Lower leg skin (tissue), 4 donors: ENCODE measurements at regions not wholly inside any gene's neighbourhood (a gene's known extent, or its start where the extent isn't known, plus 50 kb on each side); places are given as distances from the start of the nearest gene placed in this dataset.

Experiments
- DNase-seq, 2 donors: peaks; one replicate each; pipeline ENCODE4 v3.0.0-alpha.2; 2019; ENCODE audit warnings: low spot score in 2 of 2
- H3K4me3 ChIP-seq: fragments of 200-600 bp; sonication (generic); 2 replicates; pipeline ENCODE4 v1.5.1; 2017; ENCODE audit warnings: mild to moderate bottlenecking, low read depth; ENCODE audit not compliant: poor library complexity, severe bottlenecking
- CTCF ChIP-seq, 3 donors: fragments of 450-650 bp; IDR thresholded peaks; one replicate each; pipeline ENCODE4 v1.5.1; 2016; ENCODE audit warnings: antibody characterized with exemption in 3 of 3, mild to moderate bottlenecking in 3 of 3, moderate library complexity in 2 of 3
- POLR2A ChIP-seq, 2 donors: fragments of 450-650 bp; IDR thresholded peaks; one replicate each; pipeline ENCODE4 v1.6.1; 2016 to 2017; ENCODE audit warnings: antibody characterized with exemption in 2 of 2, mild to moderate bottlenecking in 1 of 2, moderate library complexity in 1 of 2
- WGBS, 2 donors: methylation state at CpG; one replicate each; pipeline ENCODE4 v1.1.5; 2018; 5-methylcytosine and 5-hydroxymethylcytosine counted together
- intact Hi-C: fragments of 100-400 bp; cut with DNase I; formaldehyde crosslinking; loops from one replicate; pipeline ENCODE4 v1.15.0; 2023; ENCODE audit warnings: low total_unique reads

GRCh38 chr7:138254444-138254843 is 178.2 kb downstream of the AKR1D1 start:
- 89 to 93% methylated on average over 5 of the region's 5 CpGs for WGBS, 2 donors
- intact Hi-C loops, result no loop called here
- no peak overlapping the region for H3K4me3 ChIP-seq
- TF ChIP-seq POLR2A (IDR thresholded peaks at IDR 0.05) (no peak), CTCF (IDR thresholded peaks at IDR 0.05) (no peak)
- no peak for DNase-seq

- 27 to 43% methylated on average over 10 of the region's 10 CpGs for WGBS, 2 donors
- TF ChIP-seq POLR2A (IDR thresholded peaks at IDR 0.05) (no peak), CTCF (IDR thresholded peaks at IDR 0.05) (no peak)
- no peak overlapping the region for H3K4me3 ChIP-seq
- intact Hi-C loops, result no loop called here
- no peak for DNase-seq
These were observed 181.4 kb downstream of the AKR1D1 start for GRCh38 chr7:138257459-138258196.

GRCh38 chr7:138258197-138258559 is 181.9 kb downstream of the AKR1D1 start:
- intact Hi-C loops, result no loop called here
- TF ChIP-seq POLR2A (IDR thresholded peaks at IDR 0.05) (no peak), CTCF (IDR thresholded peaks at IDR 0.05) (no peak)
- 42 to 46% methylated on average over 3 of the region's 3 CpGs for WGBS, 2 donors
- no peak for DNase-seq
- H3K4me3 ChIP-seq, result no peak overlapping the region

GRCh38 chr7:138259675-138260074 is 183.4 kb downstream of the AKR1D1 start:
- intact Hi-C loops, result no loop called here
- no peak overlapping the region for H3K4me3 ChIP-seq
- WGBS, 2 donors, result 76 to 84% methylated on average over 3 of the region's 3 CpGs
- no peak for DNase-seq
- TF ChIP-seq POLR2A (IDR thresholded peaks at IDR 0.05), result no peak
- TF ChIP-seq CTCF (IDR thresholded peaks at IDR 0.05), result no peak

- no peak for TF ChIP-seq CTCF (IDR thresholded peaks at IDR 0.05)
- WGBS, 2 donors, result 85 to 96% methylated on average over 6 of the region's 6 CpGs
- intact Hi-C loops, result no loop called here
- no peak for DNase-seq
- no peak overlapping the region for H3K4me3 ChIP-seq
These were observed 191.7 kb downstream of the AKR1D1 start for GRCh38 chr7:138267934-138268333.

- no peak for DNase-seq
- TF ChIP-seq POLR2A (IDR thresholded peaks at IDR 0.05), result no peak
- intact Hi-C loops, result no loop called here
- H3K4me3 ChIP-seq, result no peak overlapping the region
These were observed 183.2 kb upstream of the TRIM24 start for GRCh38 chr7:138276891-138277290.
